Gastroesophageal sphincter (tissue), 3 donors: ENCODE measurements at regions not wholly inside any gene's neighbourhood (a gene's known extent, or its start where the extent isn't known, plus 50 kb on each side); places are given as distances from the start of the nearest gene placed in this dataset.
"Not testable (repeated sequence)": the region's sequence is repeated elsewhere in the genome, so short reads cannot be mapped to it uniquely, and the experiment has no call there.

ENCODE experiments used
- CTCF ChIP-seq, 4 experiments: fragments of 200-600 bp in 2 of 4; fragments of 450-650 bp in 2 of 4; sonication (generic) in 1 of 4; IDR thresholded peaks; one replicate each; pipeline ENCODE4 v1.5.1; 2017 to 2019; ENCODE audit warnings: antibody characterized with exemption in 4 of 4, mild to moderate bottlenecking in 2 of 4, moderate library complexity in 2 of 4
- POLR2A ChIP-seq, 2 donors: fragments of 450-650 bp; IDR thresholded peaks; one replicate each; pipeline ENCODE4 v1.6.1; 2017; ENCODE audit warnings: antibody characterized with exemption in 2 of 2, mild to moderate bottlenecking in 2 of 2, moderate library complexity in 1 of 2

DNA sequence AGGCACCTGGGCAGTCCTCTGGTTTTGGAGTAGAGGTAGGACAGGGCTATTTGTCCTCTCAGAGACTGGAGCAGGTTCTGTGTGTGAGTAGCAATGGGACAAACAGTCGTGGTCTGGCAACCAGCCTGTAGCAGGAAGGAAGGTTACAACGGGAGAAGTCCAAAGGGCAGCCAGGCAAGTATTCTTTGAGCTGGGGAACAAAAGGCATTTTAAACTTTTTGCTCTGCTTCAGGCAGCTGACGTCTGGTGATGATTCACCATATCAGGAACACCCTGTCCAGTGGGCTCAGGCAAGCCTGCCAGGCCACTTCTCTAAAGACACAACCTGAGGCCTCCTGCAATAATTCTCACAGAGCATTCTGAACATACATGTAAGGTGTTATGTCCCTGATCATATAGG, 215.8 kb downstream of the FAM72C start:
- TF ChIP-seq CTCF, POLR2A (IDR thresholded peaks at IDR 0.05): not testable (repeated sequence)
